ENCODE measurements at regions not wholly inside any gene's neighbourhood (a gene's known extent, or its start where the extent isn't known, plus 50 kb on each side); places are given as distances from the start of the nearest gene placed in this dataset.

DNA sequence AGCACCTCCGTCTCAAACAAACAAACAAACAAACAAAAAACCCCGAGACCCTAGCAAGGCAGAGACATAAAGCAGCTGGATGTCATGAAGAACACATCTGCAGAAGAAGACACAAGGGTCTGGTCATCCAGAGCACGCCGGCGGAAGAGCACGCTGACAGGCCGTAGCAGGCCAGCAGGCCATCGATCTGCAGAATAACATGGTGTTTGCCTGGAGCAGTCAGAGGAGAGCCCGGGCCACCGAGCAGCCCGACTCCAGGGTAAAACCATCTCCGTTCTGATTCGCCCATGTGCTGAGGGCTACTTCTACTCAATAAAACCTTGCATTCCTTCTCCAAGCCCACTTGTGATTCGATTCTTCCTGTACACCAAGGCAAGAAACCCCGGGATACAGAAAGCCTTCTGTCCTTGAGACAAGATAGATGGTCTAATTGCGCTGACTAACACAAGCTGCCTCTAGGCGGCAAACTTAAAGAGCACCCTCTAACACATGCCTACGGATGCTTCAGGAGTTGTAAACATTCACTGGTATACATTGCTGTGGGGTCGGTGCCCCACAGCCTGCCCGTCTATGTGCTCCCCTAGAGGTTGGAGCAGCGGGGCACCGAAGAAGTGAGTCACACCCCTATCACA lies 549.8 kb upstream of the NRXN1 start:
- Histone ChIP-seq H2BK120ac (ENCODE audit: insufficient read depth, low read length, poor library complexity) (no peak overlapping the region), H3K9ac (ENCODE audit: low read length) (no peak overlapping the region), H2BK5ac (ENCODE audit: low read depth, low read length, poor library complexity) (no peak overlapping the region), H3K27me3 (ENCODE audit: insufficient read depth, low read length) (no peaks in the 10 kb centered on the region), H3K14ac (ENCODE audit: low read length) (no peak overlapping the region), H3K4me3 (ENCODE audit: low read depth, low read length) (no peak overlapping the region), H3K27ac (ENCODE audit: low read depth, low read length) (no peak overlapping the region), H2AFZ (ENCODE audit: insufficient read depth, low read length, poor library complexity) (no peak overlapping the region), H4K91ac (ENCODE audit: low read depth, low read length) (no peak overlapping the region), H3K18ac (ENCODE audit: low read length) (no peak overlapping the region), H3K79me2 (ENCODE audit: control insufficient read depth, insufficient read depth, low read length, poor library complexity) (no peaks in the 10 kb centered on the region), H3K4me1 (ENCODE audit: control insufficient read depth in 1 of 2, insufficient read depth in 2 of 2, low read length in 2 of 2) (no peaks in the 10 kb centered on the region), H3K4me2 (ENCODE audit: low read length) (no peak overlapping the region), H3K79me1 (ENCODE audit: low read length) (no peaks in the 10 kb centered on the region), H2BK12ac (ENCODE audit: low read length) (no peak overlapping the region), H4K8ac (ENCODE audit: low read depth, low read length) (no peak overlapping the region), H3K23ac (ENCODE audit: low read length) (no peak overlapping the region), H3K9me3 (ENCODE audit: insufficient read depth, low read depth, low read length) (no peaks in the 10 kb centered on the region), H3K36me3 (ENCODE audit: control insufficient read depth in 1 of 2, insufficient read depth in 2 of 2, low read length in 2 of 2) (no peaks in the 10 kb centered on the region), H3K4ac (ENCODE audit: low read depth, low read length) (no peak overlapping the region), H4K12ac (ENCODE audit: low read depth, low read length) (no peak overlapping the region), H2AK5ac (ENCODE audit: low read length) (no peak overlapping the region)
- WGBS (ENCODE audit: extremely low coverage, insufficient coverage, insufficient read length): no CpG with 5 or more reads among the region's 22 CpGs
- DNase-seq: no peak

GRCh38 chr2:51579412-51579811 lies 547.5 kb upstream of the NRXN1 start:
- DNase-seq: no peak
- no peak overlapping the region for H2BK120ac ChIP-seq (ENCODE audit: insufficient read depth, low read length, poor library complexity)
- no peaks in the 10 kb centered on the region for H3K79me2 ChIP-seq (ENCODE audit: control insufficient read depth, insufficient read depth, low read length, poor library complexity)
- H2BK12ac ChIP-seq (ENCODE audit: low read length): no peak overlapping the region
- H3K79me1 ChIP-seq (ENCODE audit: low read length): no peaks in the 10 kb centered on the region
- no peak overlapping the region for H3K18ac ChIP-seq (ENCODE audit: low read length)
- no peak overlapping the region for H3K14ac ChIP-seq (ENCODE audit: low read length)
- no peak overlapping the region for H3K4ac ChIP-seq (ENCODE audit: low read depth, low read length)
- H3K9me3 ChIP-seq (ENCODE audit: insufficient read depth, low read depth, low read length): no peaks in the 10 kb centered on the region
- WGBS (ENCODE audit: extremely low coverage, insufficient coverage, insufficient read length): no CpG with 5 or more reads among the region's 1 CpG
- H2BK5ac ChIP-seq (ENCODE audit: low read depth, low read length, poor library complexity): no peak overlapping the region
- no peak overlapping the region for H4K8ac ChIP-seq (ENCODE audit: low read depth, low read length)
- no peak overlapping the region for H3K4me3 ChIP-seq (ENCODE audit: low read depth, low read length)
- no peak overlapping the region for H3K23ac ChIP-seq (ENCODE audit: low read length)
- no peak overlapping the region for H2AK5ac ChIP-seq (ENCODE audit: low read length)
- H3K4me1 ChIP-seq (ENCODE audit: control insufficient read depth in 1 of 2, insufficient read depth in 2 of 2, low read length in 2 of 2): no peaks in the 10 kb centered on the region
- H4K12ac ChIP-seq (ENCODE audit: low read depth, low read length): no peak overlapping the region
- H3K27me3 ChIP-seq (ENCODE audit: insufficient read depth, low read length): no peaks in the 10 kb centered on the region
- no peak overlapping the region for H2AFZ ChIP-seq (ENCODE audit: insufficient read depth, low read length, poor library complexity)
- no peak overlapping the region for H4K91ac ChIP-seq (ENCODE audit: low read depth, low read length)
- no peak overlapping the region for H3K27ac ChIP-seq (ENCODE audit: low read depth, low read length)
- H3K36me3 ChIP-seq (ENCODE audit: control insufficient read depth in 1 of 2, insufficient read depth in 2 of 2, low read length in 2 of 2): no peaks in the 10 kb centered on the region
- no peak overlapping the region for H3K9ac ChIP-seq (ENCODE audit: low read length)
- no peak overlapping the region for H3K4me2 ChIP-seq (ENCODE audit: low read length)

- H3K18ac ChIP-seq (ENCODE audit: low read length): no peak overlapping the region
- H3K9ac ChIP-seq (ENCODE audit: low read length): no peak overlapping the region
- H3K4me1 ChIP-seq (ENCODE audit: control insufficient read depth in 1 of 2, insufficient read depth in 2 of 2, low read length in 2 of 2): no peaks in the 10 kb centered on the region
- no peak overlapping the region for H3K4me2 ChIP-seq (ENCODE audit: low read length)
- DNase-seq: no peak
- no peaks in the 10 kb centered on the region for H3K36me3 ChIP-seq (ENCODE audit: control insufficient read depth in 1 of 2, insufficient read depth in 2 of 2, low read length in 2 of 2)
- no peak overlapping the region for H2BK5ac ChIP-seq (ENCODE audit: low read depth, low read length, poor library complexity)
- H3K9me3 ChIP-seq (ENCODE audit: insufficient read depth, low read depth, low read length): no peaks in the 10 kb centered on the region
- no peak overlapping the region for H3K14ac ChIP-seq (ENCODE audit: low read length)
- H3K79me1 ChIP-seq (ENCODE audit: low read length): no peaks in the 10 kb centered on the region
- no peak overlapping the region for H3K23ac ChIP-seq (ENCODE audit: low read length)
- no peak overlapping the region for H2AK5ac ChIP-seq (ENCODE audit: low read length)
- no peak overlapping the region for H3K4ac ChIP-seq (ENCODE audit: low read depth, low read length)
- no CpG with 5 or more reads among the region's 1 CpG for WGBS (ENCODE audit: extremely low coverage, insufficient coverage, insufficient read length)
- H2AFZ ChIP-seq (ENCODE audit: insufficient read depth, low read length, poor library complexity): no peak overlapping the region
- no peak overlapping the region for H3K4me3 ChIP-seq (ENCODE audit: low read depth, low read length)
- H3K79me2 ChIP-seq (ENCODE audit: control insufficient read depth, insufficient read depth, low read length, poor library complexity): no peaks in the 10 kb centered on the region
- H2BK12ac ChIP-seq (ENCODE audit: low read length): no peak overlapping the region
- no peak overlapping the region for H4K12ac ChIP-seq (ENCODE audit: low read depth, low read length)
- no peak overlapping the region for H3K27ac ChIP-seq (ENCODE audit: low read depth, low read length)
- H3K27me3 ChIP-seq (ENCODE audit: insufficient read depth, low read length): no peaks in the 10 kb centered on the region
- H2BK120ac ChIP-seq (ENCODE audit: insufficient read depth, low read length, poor library complexity): no peak overlapping the region
- H4K8ac ChIP-seq (ENCODE audit: low read depth, low read length): no peak overlapping the region
- H4K91ac ChIP-seq (ENCODE audit: low read depth, low read length): no peak overlapping the region
Measured at GRCh38 chr2:51575181-51575580, 543.2 kb upstream of the NRXN1 start.

DNA sequence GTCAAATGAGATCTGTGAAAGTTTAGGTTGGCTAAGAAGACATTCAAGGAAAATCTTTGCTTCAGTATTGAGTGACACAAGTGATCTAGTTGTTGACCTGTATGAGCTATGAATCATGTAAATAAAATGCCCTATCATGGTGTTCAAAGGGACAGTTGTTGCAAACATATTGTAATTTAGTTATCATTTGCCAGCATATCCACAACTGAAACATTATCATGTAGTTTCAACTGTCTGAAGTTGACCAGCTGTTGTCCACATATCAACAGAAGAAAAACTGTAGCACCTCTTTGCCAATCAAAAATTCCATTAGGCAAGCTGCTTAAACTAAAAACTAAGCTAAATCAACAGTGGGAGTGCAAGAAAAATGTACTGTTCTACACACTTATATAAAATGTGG lies 527.1 kb upstream of the NRXN1 start:
- Histone ChIP-seq H4K8ac (ENCODE audit: low read depth, low read length) (no peak overlapping the region), H3K4ac (ENCODE audit: low read depth, low read length) (no peak overlapping the region), H2BK5ac (ENCODE audit: low read depth, low read length, poor library complexity) (no peak overlapping the region), H4K12ac (ENCODE audit: low read depth, low read length) (no peak overlapping the region), H4K91ac (ENCODE audit: low read depth, low read length) (no peak overlapping the region), H3K36me3 (ENCODE audit: control insufficient read depth in 1 of 2, insufficient read depth in 2 of 2, low read length in 2 of 2) (no peaks in the 10 kb centered on the region), H2BK12ac (ENCODE audit: low read length) (no peak overlapping the region), H3K4me3 (ENCODE audit: low read depth, low read length) (no peak overlapping the region), H3K4me1 (ENCODE audit: control insufficient read depth in 1 of 2, insufficient read depth in 2 of 2, low read length in 2 of 2) (no peaks in the 10 kb centered on the region), H3K14ac (ENCODE audit: low read length) (no peak overlapping the region), H3K79me2 (ENCODE audit: control insufficient read depth, insufficient read depth, low read length, poor library complexity) (no peaks in the 10 kb centered on the region), H3K4me2 (ENCODE audit: low read length) (no peak overlapping the region), H3K23ac (ENCODE audit: low read length) (no peak overlapping the region), H3K27me3 (ENCODE audit: insufficient read depth, low read length) (no peaks in the 10 kb centered on the region), H3K27ac (ENCODE audit: low read depth, low read length) (no peak overlapping the region), H2AFZ (ENCODE audit: insufficient read depth, low read length, poor library complexity) (no peak overlapping the region), H3K9ac (ENCODE audit: low read length) (no peak overlapping the region), H2AK5ac (ENCODE audit: low read length) (no peak overlapping the region), H2BK120ac (ENCODE audit: insufficient read depth, low read length, poor library complexity) (no peak overlapping the region), H3K79me1 (ENCODE audit: low read length) (no peaks in the 10 kb centered on the region), H3K9me3 (ENCODE audit: insufficient read depth, low read depth, low read length) (no peaks in the 10 kb centered on the region), H3K18ac (ENCODE audit: low read length) (no peak overlapping the region)
- no peak for DNase-seq

Data from trophoblast cell (in vitro differentiated cells and primary cell).